ENCODE measurements at regions not wholly inside any gene's neighbourhood (a gene's known extent, or its start where the extent isn't known, plus 50 kb on each side); places are given as distances from the start of the nearest gene placed in this dataset.
"Not testable (repeated sequence)": the region's sequence is repeated elsewhere in the genome, so short reads cannot be mapped to it uniquely, and the experiment has no call there.

DNA sequence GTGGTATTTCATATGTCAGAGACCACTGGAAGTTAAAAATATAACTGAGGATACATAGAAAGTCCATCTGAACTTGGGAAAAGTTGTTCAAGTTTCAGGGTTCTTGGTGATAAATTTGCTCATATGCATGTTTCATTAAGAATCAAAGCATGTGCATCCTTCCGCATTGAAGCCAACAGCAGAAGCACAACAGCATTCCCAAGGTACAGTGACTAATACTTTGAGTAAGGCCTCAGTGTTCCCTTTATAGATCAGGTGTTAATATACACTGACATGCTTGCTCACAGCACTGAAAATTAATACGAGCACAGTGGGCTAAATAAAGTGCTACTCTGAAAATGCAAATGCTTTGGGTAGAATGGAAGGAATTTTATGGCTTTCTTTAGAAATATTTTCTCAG is 691.1 kb downstream of the METTL15 start:
- DNase-seq (ENCODE audit: low spot score) = no peak

- no peak for DNase-seq (ENCODE audit: low spot score)
Measured at GRCh38 chr11:28798286-28798685, 690.1 kb downstream of the METTL15 start.

DNA sequence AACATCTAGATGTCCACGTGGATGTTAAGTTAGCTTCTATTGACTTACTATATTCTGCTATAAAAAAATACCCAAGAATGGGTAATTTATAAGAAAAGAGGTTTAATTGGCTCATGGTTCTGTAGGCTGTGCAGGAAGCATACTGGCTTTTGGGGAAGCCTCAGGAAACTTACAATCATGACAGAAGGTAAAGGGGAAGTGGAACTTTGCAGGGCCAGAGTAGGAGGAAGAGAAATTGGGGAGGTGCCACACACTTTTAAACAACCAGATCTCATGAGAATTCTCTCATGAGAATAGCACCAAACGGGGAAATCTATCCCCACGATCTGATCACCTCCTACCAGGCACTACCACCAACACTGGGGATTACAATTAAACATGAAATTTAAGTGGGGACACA is 689.3 kb downstream of the METTL15 start:
- no peak for DNase-seq (ENCODE audit: low spot score)

GRCh38 chr11:28794405-28794804 is 686.2 kb downstream of the METTL15 start:
- DNase-seq (ENCODE audit: low spot score) = no peak

- no peak for DNase-seq (ENCODE audit: low spot score)
Measured at GRCh38 chr11:28793282-28793738, 685.1 kb downstream of the METTL15 start.

- DNase-seq (ENCODE audit: low spot score) = no peak
Measured at GRCh38 chr11:28792856-28793255, 684.7 kb downstream of the METTL15 start.

GRCh38 chr11:28787897-28788296 is 679.7 kb downstream of the METTL15 start:
- not testable (repeated sequence) for DNase-seq (ENCODE audit: low spot score)

- no peak for DNase-seq (ENCODE audit: low spot score)
Measured at GRCh38 chr11:28777126-28777525, 668.9 kb downstream of the METTL15 start.

DNA sequence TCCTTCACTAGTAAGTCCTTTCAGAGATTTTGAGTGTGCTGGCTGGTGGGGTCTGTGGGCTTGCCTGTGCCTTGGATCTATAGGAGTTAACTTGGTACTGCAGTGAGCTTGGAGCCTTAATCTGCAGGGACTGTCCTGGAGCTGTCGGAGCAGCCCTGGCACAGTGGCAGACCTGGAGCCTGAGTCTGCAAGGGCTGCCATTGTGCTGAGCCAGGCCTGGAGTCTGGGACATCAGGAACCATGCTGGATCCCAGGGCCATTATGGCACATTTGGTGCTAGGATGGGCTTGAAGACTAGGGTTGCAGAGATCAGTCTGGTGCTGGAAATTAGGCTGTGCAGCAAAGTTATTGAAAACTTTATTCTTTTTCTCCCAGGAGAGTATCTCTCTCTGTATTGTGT is 665.4 kb downstream of the METTL15 start:
- no peak for DNase-seq (ENCODE audit: low spot score)

DNA sequence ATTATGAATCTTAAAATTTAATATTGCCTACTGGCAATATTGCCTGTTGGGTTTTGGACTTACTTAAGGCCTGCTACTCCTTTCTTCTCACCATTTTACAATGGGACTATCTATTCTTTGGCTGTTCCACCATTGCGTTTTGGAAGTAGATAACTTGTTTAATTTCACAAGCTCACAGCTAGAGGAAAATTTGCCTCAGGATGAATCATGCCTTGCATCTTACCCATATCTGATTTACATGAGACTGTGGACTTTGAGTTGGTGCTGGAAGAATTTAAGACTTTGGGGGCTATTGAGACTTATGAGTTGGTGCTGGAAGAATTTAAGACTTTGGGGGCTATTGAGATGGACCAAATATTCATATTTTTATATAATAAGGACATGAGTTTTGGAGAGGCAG is 662.6 kb downstream of the METTL15 start:
- no peak for DNase-seq (ENCODE audit: low spot score)

DNA sequence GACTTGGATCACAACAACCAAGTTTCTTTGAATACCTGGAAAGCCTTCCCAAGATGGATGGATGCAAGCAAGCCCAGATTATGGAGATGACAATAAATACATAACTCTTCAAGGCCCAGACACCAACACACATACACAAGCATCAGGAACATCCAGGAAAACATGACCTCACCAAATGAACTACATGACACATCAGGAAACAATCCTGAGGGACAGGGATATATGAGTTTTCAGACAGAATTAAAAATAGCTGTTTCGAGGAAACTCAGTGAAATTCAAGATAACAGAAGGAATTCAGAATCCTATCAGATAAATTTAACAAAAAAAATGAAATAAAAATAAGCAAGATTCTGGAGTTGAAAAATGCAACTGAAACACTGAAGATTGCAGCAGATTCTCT is 659.4 kb downstream of the METTL15 start:
- DNase-seq (ENCODE audit: low spot score) = no peak

- no peak for DNase-seq (ENCODE audit: low spot score)
Measured at GRCh38 chr11:28763876-28764275, 655.7 kb downstream of the METTL15 start.

- no peak for DNase-seq (ENCODE audit: low spot score)
Measured at GRCh38 chr11:28763151-28763550, 655.0 kb downstream of the METTL15 start.

GRCh38 chr11:28760676-28761390 is 652.6 kb downstream of the METTL15 start:
- DNase-seq (ENCODE audit: low spot score) = peak; percentile 6

DNA sequence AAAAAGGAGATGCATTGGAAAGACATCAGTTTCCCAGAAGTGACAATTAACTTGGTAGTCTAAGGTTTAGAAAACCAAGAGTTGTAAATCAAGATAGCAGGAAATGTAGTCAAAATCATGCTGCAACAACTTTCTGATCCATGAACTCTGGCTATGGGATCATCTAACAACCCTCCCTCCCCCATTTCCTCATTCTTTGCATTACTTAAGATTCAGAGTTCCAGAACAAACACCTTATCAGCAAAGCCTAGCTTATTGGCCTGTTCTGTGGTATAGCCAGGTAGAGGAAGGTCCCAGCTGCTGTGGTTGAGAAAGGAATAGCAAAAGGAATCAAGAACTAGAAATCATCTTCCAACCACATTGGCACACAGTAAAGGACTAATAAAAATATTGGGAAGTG is 651.1 kb downstream of the METTL15 start:
- no peak for DNase-seq (ENCODE audit: low spot score)

DNA sequence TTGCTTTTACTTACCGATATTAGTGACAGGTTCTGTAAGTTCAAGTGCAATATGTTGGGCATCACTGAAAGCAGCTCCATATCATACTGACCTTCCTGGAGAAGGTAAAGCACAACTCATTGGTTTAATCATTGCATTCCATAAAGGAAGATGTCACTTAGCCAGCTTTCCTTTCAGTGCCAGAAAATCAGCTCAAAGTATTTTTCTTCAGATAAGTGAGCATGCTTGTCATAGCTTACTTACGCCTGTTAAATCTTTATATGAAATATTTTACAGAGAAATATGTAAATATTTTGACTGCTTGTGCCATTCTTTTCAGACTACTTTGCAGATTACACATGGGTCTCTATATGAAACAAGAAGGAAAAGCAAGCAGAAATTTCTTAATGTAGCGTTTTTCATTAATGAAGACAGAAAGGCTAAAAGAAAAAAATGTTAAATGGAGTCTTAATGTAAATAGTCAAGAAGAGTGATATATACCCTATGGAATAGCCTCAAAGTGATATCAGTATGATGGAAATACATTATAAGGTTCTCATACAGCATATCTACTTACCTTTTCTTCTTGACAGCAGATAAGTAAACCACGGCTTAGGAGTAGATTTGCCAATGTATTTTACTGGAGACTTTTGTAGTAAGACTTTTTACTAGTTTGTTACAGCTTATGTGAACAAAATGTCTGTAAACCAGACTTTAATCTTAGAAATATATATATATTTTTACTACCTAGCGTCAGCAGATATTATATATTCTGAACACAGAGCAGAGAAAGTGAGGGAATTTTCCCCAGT is 649.7 kb downstream of the METTL15 start:
- DNase-seq (ENCODE audit: low spot score) = no peak

DNA sequence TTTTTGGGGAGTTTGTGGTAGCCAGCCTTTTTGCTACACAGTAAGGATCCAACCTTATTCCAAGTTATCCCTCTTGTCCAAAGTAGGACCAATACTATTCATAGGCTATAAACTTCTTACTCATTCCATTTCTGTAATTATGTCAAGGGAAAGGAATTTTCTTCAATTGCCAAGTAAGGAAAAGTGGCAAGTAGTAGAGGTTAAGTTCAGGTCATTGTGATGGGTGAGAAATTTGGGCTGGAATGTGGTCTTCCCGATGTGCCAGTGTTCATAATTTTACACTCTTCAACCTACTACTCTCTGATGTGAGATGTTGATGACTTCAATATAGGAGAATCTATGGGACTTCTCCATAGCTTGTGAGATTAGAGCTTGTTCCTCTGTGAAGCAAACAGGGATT is 648.8 kb downstream of the METTL15 start:
- DNase-seq (ENCODE audit: low spot score) = no peak

- DNase-seq (ENCODE audit: low spot score) = no peak
Measured at GRCh38 chr11:28743061-28743550, 634.9 kb downstream of the METTL15 start.

GRCh38 chr11:28739489-28740280 is 631.5 kb downstream of the METTL15 start:
- DNase-seq (ENCODE audit: low spot score) = no peak

- no peak for DNase-seq (ENCODE audit: low spot score)
Measured at GRCh38 chr11:28738549-28738948, 630.4 kb downstream of the METTL15 start.

GRCh38 chr11:28736256-28736655 is 628.1 kb downstream of the METTL15 start:
- DNase-seq (ENCODE audit: low spot score) = no peak

- no peak for DNase-seq (ENCODE audit: low spot score)
Measured at GRCh38 chr11:28735511-28735910, 627.3 kb downstream of the METTL15 start.

DNA sequence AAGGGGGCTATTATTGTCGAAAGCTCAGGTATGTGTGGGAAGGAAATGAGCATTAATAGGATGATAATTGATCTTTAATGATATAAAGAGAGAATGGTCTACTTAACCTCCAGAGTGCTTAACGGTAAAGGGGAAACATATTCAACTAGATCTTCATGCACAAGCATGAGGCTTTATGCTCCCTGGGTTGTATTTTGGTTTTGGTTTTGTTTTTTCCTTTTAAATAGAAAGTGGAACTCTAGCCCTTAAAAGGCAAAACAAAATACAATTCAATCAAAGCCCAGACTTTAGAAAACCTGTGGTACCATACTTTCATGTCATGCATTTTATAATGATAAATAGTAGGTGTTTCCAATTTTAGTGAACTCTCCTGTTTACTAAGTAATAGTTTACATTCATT is 622.7 kb downstream of the METTL15 start:
- DNase-seq (ENCODE audit: low spot score) = no peak

Measured in SW480 (cell line).